NAMALWA (cell line): ENCODE measurements at regions not wholly inside any gene's neighbourhood (a gene's known extent, or its start where the extent isn't known, plus 50 kb on each side); places are given as distances from the start of the nearest gene placed in this dataset.

Experiments
- DNase-seq: peaks from one replicate; pipeline ENCODE4 v3.0.0-alpha.2; 2015; ENCODE audit warnings: low spot score

- DNase-seq = no peak
Observed at GRCh38 chr5:142474431-142475094, 149.7 kb upstream of the SPRY4 start.

GRCh38 chr5:142473038-142473437 is 148.2 kb upstream of the SPRY4 start:
- no peak for DNase-seq

- no peak for DNase-seq
Observed at GRCh38 chr5:142472306-142472951, 147.6 kb upstream of the SPRY4 start.

- no peak for DNase-seq
Observed at GRCh38 chr5:142466195-142466971, 141.6 kb upstream of the SPRY4 start.

- no peak for DNase-seq
Observed at GRCh38 chr5:142465476-142465875, 140.7 kb upstream of the SPRY4 start.

GRCh38 chr5:142463904-142464303 is 139.1 kb upstream of the SPRY4 start:
- no peak for DNase-seq

- no peak for DNase-seq
Observed at GRCh38 chr5:142461028-142461590, 136.3 kb upstream of the SPRY4 start.

GRCh38 chr5:142459209-142459608 is 134.4 kb upstream of the SPRY4 start:
- DNase-seq = no peak

- no peak for DNase-seq
Observed at GRCh38 chr5:142455856-142456255, 131.0 kb upstream of the SPRY4 start.

- no peak for DNase-seq
Observed at GRCh38 chr5:142453932-142454331, 129.1 kb upstream of the SPRY4 start.

- no peak for DNase-seq
Observed at GRCh38 chr5:142450419-142450818, 125.6 kb upstream of the SPRY4 start.

GRCh38 chr5:142447887-142448286 is 123.1 kb upstream of the SPRY4 start:
- no peak for DNase-seq

GRCh38 chr5:142446960-142447279 is 122.1 kb upstream of the SPRY4 start:
- DNase-seq = no peak

- DNase-seq = no peak
Observed at GRCh38 chr5:142446131-142446959, 121.5 kb upstream of the SPRY4 start.

- DNase-seq = no peak
Observed at GRCh38 chr5:142445266-142445665, 120.4 kb upstream of the SPRY4 start.

GRCh38 chr5:142441616-142442015 is 116.8 kb upstream of the SPRY4 start:
- no peak for DNase-seq

GRCh38 chr5:142439207-142439860 is 114.5 kb upstream of the SPRY4 start:
- no peak for DNase-seq

- DNase-seq = no peak
Observed at GRCh38 chr5:142438573-142438972, 113.8 kb upstream of the SPRY4 start.

- no peak for DNase-seq
Observed at GRCh38 chr5:142437563-142437962, 112.7 kb upstream of the SPRY4 start.

GRCh38 chr5:142435410-142436115 is 110.7 kb upstream of the SPRY4 start:
- no peak for DNase-seq

GRCh38 chr5:142434322-142434612 is 109.4 kb upstream of the SPRY4 start:
- no peak for DNase-seq
